HFFc6 (cell line): ENCODE measurements at regions not wholly inside any gene's neighbourhood (a gene's known extent, or its start where the extent isn't known, plus 50 kb on each side); places are given as distances from the start of the nearest gene placed in this dataset.

Experiments
- DNase-seq: peaks from one replicate; pipeline ENCODE4 v3.0.0-alpha.2; 2018
- H3K27ac Mint-ChIP-seq: 2 replicates; pipeline ENCODE4 v1.8.0; 2020; ENCODE audit warnings: mild to moderate bottlenecking, mixed read lengths
- H3K27me3 Mint-ChIP-seq: 2 replicates; pipeline ENCODE4 v1.8.0; 2021; ENCODE audit warnings: mild to moderate bottlenecking, moderate library complexity, mixed read lengths; ENCODE audit not compliant: insufficient read depth
- H3K36me3 Mint-ChIP-seq: 2 replicates; pipeline ENCODE4 v1.8.0; 2021; ENCODE audit warnings: low read depth, mixed read lengths
- H3K4me1 Mint-ChIP-seq: 2 replicates; pipeline ENCODE4 v1.8.0; 2020; ENCODE audit warnings: low read depth, mixed read lengths
- H3K4me3 Mint-ChIP-seq: 2 replicates; pipeline ENCODE4 v1.8.0; 2020; ENCODE audit warnings: mild to moderate bottlenecking, moderate library complexity, mixed read lengths
- H3K9me3 Mint-ChIP-seq: 2 replicates; pipeline ENCODE4 v1.8.0; 2020; ENCODE audit warnings: mild to moderate bottlenecking, mixed read lengths
- TF ChIP-seq, protein P1 (sequence below): fragments of 200-600 bp; sonication (generic); IDR thresholded peaks from 2 replicates; pipeline ENCODE4 v1.5.0; 2021; ENCODE audit warnings: antibody characterized with exemption, mild to moderate bottlenecking

DNA sequence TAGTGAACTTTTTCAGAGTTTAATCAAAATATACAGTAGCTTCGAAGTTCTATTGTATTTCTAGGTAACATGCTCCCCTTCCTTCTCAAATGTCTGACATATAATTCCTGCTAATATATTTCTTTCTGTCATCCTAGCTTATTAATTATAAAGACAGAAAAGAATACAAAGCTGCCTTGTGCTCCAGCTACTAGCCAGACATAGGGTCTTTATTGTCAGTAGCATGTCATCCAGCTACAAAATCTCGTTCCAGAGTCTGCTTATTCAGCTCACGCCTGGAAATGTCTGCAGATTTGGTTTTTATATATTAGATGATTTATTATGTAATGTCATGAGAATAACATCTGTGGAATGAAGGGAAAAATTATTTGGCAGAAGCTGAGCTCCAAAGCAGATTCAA lies 1102.8 kb downstream of the BRINP3 start:
- no peaks in the 10 kb centered on the region for H3K36me3 Mint-ChIP-seq
- TF ChIP-seq, protein P1, sequence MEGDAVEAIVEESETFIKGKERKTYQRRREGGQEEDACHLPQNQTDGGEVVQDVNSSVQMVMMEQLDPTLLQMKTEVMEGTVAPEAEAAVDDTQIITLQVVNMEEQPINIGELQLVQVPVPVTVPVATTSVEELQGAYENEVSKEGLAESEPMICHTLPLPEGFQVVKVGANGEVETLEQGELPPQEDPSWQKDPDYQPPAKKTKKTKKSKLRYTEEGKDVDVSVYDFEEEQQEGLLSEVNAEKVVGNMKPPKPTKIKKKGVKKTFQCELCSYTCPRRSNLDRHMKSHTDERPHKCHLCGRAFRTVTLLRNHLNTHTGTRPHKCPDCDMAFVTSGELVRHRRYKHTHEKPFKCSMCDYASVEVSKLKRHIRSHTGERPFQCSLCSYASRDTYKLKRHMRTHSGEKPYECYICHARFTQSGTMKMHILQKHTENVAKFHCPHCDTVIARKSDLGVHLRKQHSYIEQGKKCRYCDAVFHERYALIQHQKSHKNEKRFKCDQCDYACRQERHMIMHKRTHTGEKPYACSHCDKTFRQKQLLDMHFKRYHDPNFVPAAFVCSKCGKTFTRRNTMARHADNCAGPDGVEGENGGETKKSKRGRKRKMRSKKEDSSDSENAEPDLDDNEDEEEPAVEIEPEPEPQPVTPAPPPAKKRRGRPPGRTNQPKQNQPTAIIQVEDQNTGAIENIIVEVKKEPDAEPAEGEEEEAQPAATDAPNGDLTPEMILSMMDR = no peak
- peaks cover 30% of the 10 kb centered on the region; the same call in 1 of the 2 replicates for H3K9me3 Mint-ChIP-seq
- no peak overlapping the region for H3K4me3 Mint-ChIP-seq
- no peak for DNase-seq
- H3K27me3 Mint-ChIP-seq = no peaks in the 10 kb centered on the region; the same call in 1 of the 2 replicates
- no peak overlapping the region for H3K27ac Mint-ChIP-seq
- no peaks in the 10 kb centered on the region for H3K4me1 Mint-ChIP-seq

DNA sequence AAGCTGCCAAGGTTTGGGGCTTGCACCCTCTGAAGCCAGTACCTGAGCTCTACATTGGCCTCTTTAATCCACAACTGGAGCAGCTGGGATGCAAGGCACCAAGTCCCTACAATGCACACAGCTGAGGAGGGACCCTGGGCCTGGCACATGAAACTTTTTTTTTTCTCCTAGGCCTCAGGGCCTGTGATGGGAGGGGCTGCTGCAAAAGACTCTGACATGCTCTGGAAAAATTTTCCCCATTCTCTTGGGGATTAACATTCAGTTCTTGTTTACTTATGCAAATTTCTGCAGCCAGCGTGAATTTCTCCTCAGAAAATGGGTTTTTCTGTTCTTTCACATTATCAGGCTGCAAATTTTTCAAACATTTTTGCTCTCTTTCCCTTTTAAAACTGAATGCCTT lies 1072.2 kb downstream of the BRINP3 start:
- no peaks in the 10 kb centered on the region for H3K27me3 Mint-ChIP-seq
- no peaks in the 10 kb centered on the region for H3K4me1 Mint-ChIP-seq
- H3K4me3 Mint-ChIP-seq = no peak overlapping the region
- TF ChIP-seq, protein P1 = no peak
- no peaks in the 10 kb centered on the region for H3K36me3 Mint-ChIP-seq
- DNase-seq = no peak
- no peak overlapping the region for H3K27ac Mint-ChIP-seq
- peaks cover 28% of the 10 kb centered on the region for H3K9me3 Mint-ChIP-seq

DNA sequence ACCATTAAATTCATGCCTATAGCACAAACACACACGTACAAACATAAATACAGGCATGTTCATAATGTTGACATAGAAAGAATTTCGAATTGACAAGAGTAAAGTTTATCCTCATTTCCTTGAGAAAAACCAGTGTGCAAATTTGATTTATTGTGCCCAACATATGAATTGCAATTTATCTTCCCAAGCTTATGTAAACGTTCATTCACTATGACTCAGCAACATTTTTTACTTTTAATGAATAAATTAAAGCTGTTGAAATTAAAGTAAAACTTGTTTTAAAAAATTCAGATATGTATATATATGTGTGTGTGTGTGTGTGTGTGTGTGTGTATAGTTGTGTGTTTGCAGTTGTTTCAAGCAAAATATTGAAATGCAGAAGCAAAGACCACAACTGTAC lies 1067.9 kb downstream of the BRINP3 start:
- Mint-ChIP-seq H3K4me1 (no peaks in the 10 kb centered on the region), H3K4me3 (no peak overlapping the region), H3K27ac (no peak overlapping the region), H3K9me3 (peaks cover 42% of the 10 kb centered on the region), H3K27me3 (no peaks in the 10 kb centered on the region), H3K36me3 (no peaks in the 10 kb centered on the region)
- TF ChIP-seq, protein P1 = no peak
- DNase-seq = no peak

DNA sequence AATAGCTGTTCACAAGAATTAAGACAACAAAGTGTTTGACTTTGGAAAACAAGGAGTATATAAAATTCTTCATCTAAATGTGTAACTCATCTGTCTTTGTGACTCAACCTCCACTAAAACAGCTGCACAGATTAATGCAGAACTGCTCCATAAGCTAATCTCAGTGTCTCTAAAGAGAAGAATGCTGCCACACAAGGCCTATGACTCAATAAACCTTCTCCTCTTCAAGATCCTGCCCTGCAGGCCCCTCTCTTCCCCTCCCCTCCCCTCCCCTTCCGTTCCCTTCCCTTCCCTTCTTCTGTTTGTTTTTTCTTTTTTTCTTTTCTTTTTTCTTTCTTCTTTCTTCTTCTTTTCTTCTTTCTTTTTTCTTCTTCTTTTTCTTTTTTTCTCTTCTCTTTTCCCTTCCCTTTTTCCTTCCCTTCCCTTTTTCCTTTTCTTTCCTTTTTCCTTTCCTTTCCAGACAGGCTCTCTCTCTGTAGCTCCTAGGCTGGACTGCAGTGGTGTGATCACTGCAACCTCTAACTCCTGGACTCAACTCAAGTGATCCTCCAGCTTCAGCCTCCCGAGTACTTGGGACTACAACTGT lies 1052.8 kb downstream of the BRINP3 start:
- DNase-seq = no peak
- no peak overlapping the region for H3K4me3 Mint-ChIP-seq
- H3K9me3 Mint-ChIP-seq = peaks cover 26% of the 10 kb centered on the region
- TF ChIP-seq, protein P1 = no peak
- no peaks in the 10 kb centered on the region for H3K36me3 Mint-ChIP-seq
- no peaks in the 10 kb centered on the region for H3K27me3 Mint-ChIP-seq
- no peak overlapping the region for H3K27ac Mint-ChIP-seq
- H3K4me1 Mint-ChIP-seq = no peaks in the 10 kb centered on the region

DNA sequence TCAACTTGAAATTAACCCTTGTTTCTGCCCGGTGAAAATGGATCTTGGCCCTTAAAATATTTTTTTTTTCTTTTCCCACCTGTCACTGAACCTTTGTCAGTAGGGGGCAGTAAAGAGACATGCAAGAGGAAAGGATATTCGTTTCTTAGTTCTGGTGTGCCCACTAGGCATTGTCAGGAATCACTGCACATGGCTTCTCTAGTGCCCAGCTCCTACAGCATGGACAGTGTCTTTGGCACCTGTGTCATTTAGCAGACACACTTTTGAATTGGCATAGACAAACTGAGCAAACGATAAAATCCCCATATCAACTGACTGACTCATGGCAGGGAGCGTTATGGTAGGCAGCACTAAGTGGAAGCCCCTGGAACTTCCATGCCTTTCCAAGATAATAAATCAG lies 1048.1 kb downstream of the BRINP3 start:
- TF ChIP-seq, protein P1 = peak; percentile 51
- Mint-ChIP-seq H3K27ac (no peak overlapping the region), H3K36me3 (no peaks in the 10 kb centered on the region), H3K9me3 (peaks cover 29% of the 10 kb centered on the region), H3K4me1 (no peaks in the 10 kb centered on the region), H3K4me3 (no peak overlapping the region), H3K27me3 (no peaks in the 10 kb centered on the region)
- no peak for DNase-seq

DNA sequence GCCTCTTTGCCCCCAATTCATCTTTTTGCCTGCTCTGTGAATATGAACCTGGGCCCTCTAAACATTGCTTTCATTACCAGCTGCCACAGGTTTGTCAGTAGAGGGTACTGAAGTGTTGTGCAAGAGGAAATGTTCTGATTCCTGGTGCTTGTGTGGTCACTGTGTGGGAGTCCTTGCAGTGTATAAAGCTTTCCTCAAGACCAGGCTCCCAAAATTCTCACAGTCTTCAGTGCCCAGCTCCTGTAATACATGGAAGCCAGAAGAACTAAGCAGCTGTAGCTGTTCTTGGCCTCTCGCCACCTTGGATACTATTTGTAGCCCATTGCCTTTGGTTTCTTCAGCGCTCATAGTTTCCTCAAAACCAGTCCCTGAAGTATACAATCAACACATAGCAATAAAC lies 1046.2 kb downstream of the BRINP3 start:
- no peak overlapping the region for H3K4me3 Mint-ChIP-seq
- TF ChIP-seq, protein P1 = no peak
- H3K27me3 Mint-ChIP-seq = no peaks in the 10 kb centered on the region
- no peak for DNase-seq
- peaks cover 45% of the 10 kb centered on the region for H3K9me3 Mint-ChIP-seq
- H3K27ac Mint-ChIP-seq = no peak overlapping the region
- H3K4me1 Mint-ChIP-seq = no peaks in the 10 kb centered on the region
- no peaks in the 10 kb centered on the region for H3K36me3 Mint-ChIP-seq
